GM23338 (cell line): ENCODE measurements at regions not wholly inside any gene's neighbourhood (a gene's known extent, or its start where the extent isn't known, plus 50 kb on each side); places are given as distances from the start of the nearest gene placed in this dataset.

Source experiments
- ATAC-seq: fragments of 200-7000 bp; cut with Tn5 transposase; 3 replicates; pipeline ENCODE4 v1.9.1; 2020
- DNase-seq: peaks from one replicate; pipeline ENCODE4 v3.0.0-alpha.2; 2015; ENCODE audit warnings: low spot score
- H2AFZ ChIP-seq: fragments of 200-600 bp; sonication (generic); 2 replicates; pipeline ENCODE4 v1.8.0; 2016; ENCODE audit warnings: antibody characterized with exemption, mild to moderate bottlenecking, moderate library complexity
- H3F3A ChIP-seq: fragments of 200-600 bp; sonication (generic); replicated peaks from 2 replicates; pipeline ENCODE4 v1.8.0; 2017; ENCODE audit warnings: antibody characterized with exemption, mixed run types, low read depth
- H3K27ac ChIP-seq: fragments of 200-600 bp; sonication (generic); 2 replicates; pipeline ENCODE4 v1.6.1; 2016; ENCODE audit warnings: low read depth
- H3K27me3 ChIP-seq: fragments of 200-600 bp; sonication (generic); 2 replicates; pipeline ENCODE4 v1.8.0; 2016; ENCODE audit warnings: mild to moderate bottlenecking, mixed run types, moderate library complexity; ENCODE audit not compliant: insufficient read depth
- H3K36me3 ChIP-seq: fragments of 200-600 bp; sonication (generic); 2 replicates; pipeline ENCODE4 v1.8.0; 2016; ENCODE audit warnings: mild to moderate bottlenecking; ENCODE audit not compliant: insufficient read depth
- H3K4me1 ChIP-seq: fragments of 200-600 bp; sonication (generic); 2 replicates; pipeline ENCODE4 v1.8.0; 2016; ENCODE audit warnings: mild to moderate bottlenecking, moderate library complexity; ENCODE audit not compliant: insufficient read depth
- H3K4me2 ChIP-seq: fragments of 200-600 bp; sonication (generic); 2 replicates; pipeline ENCODE4 v1.7.1; 2017; ENCODE audit warnings: mixed run types
- H3K4me3 ChIP-seq: fragments of 200-600 bp; sonication (generic); 2 replicates; pipeline ENCODE4 v1.6.1; 2016; ENCODE audit warnings: mixed run types
- H3K79me2 ChIP-seq: fragments of 200-600 bp; sonication (generic); replicated peaks from 2 replicates; pipeline ENCODE4 v1.8.0; 2017; ENCODE audit warnings: mild to moderate bottlenecking; ENCODE audit not compliant: insufficient read depth
- H3K9me2 ChIP-seq: fragments of 200-600 bp; sonication (generic); 2 replicates; pipeline ENCODE4 v1.8.0; 2017; ENCODE audit not compliant: insufficient read depth
- H4K20me1 ChIP-seq: fragments of 200-600 bp; sonication (generic); replicated peaks from 2 replicates; pipeline ENCODE4 v1.8.0; 2017; ENCODE audit warnings: mild to moderate bottlenecking; ENCODE audit not compliant: insufficient read depth
- H3K27ac Mint-ChIP-seq: 2 replicates; pipeline ENCODE4 v1.8.0; 2020; ENCODE audit warnings: inconsistent platforms, mild to moderate bottlenecking, moderate library complexity, mixed read lengths
- H3K27me3 Mint-ChIP-seq: 3 replicates; pipeline ENCODE4 v1.8.0; 2022; ENCODE audit warnings: low read depth, mild to moderate bottlenecking, moderate library complexity, mixed read lengths, inconsistent platforms; ENCODE audit not compliant: insufficient read depth, poor library complexity
- H3K36me3 Mint-ChIP-seq: 3 replicates; pipeline ENCODE4 v1.8.0; 2021; ENCODE audit warnings: low read depth, mild to moderate bottlenecking, inconsistent platforms, moderate library complexity, mixed read lengths
- H3K4me1 Mint-ChIP-seq: 3 replicates; pipeline ENCODE4 v1.8.0; 2020; ENCODE audit warnings: mild to moderate bottlenecking, inconsistent platforms, mixed read lengths
- H3K4me3 Mint-ChIP-seq: 3 replicates; pipeline ENCODE4 v1.8.0; 2021; ENCODE audit warnings: moderate library complexity, mild to moderate bottlenecking, inconsistent platforms, mixed read lengths
- H3K9me3 Mint-ChIP-seq: 3 replicates; pipeline ENCODE4 v1.8.0; 2020; ENCODE audit warnings: moderate library complexity, mild to moderate bottlenecking, inconsistent platforms, mixed read lengths
- CREB1 ChIP-seq: fragments of 250-450 bp; sonication (Bioruptor Pico); IDR thresholded peaks from 2 replicates; pipeline ENCODE4 v1.5.0; 2020; ENCODE audit warnings: low read depth, mild to moderate bottlenecking, moderate library complexity
- ETS1 ChIP-seq: IDR thresholded peaks from 2 replicates; pipeline ENCODE4 v1.6.1; 2016; ENCODE audit warnings: antibody characterized with exemption
- EZH2 ChIP-seq: fragments of 200-600 bp; sonication (generic); IDR thresholded peaks from one replicate; pipeline ENCODE4 v1.8.0; 2017; ENCODE audit warnings: antibody characterized with exemption, mild to moderate bottlenecking, low read depth; ENCODE audit not compliant: unreplicated experiment
- EZH2phosphoT487 ChIP-seq: fragments of 200-600 bp; sonication (generic); IDR thresholded peaks from one replicate; pipeline ENCODE4 v1.8.1; 2018; ENCODE audit warnings: antibody characterized with exemption; ENCODE audit not compliant: unreplicated experiment
- JUNB ChIP-seq: IDR thresholded peaks from one replicate; pipeline ENCODE4 v1.6.1; 2016; ENCODE audit warnings: antibody characterized with exemption; ENCODE audit not compliant: unreplicated experiment
- NANOG ChIP-seq: IDR thresholded peaks from 2 replicates; pipeline ENCODE4 v1.6.1; 2016; ENCODE audit warnings: antibody characterized with exemption, borderline replicate concordance
- POLR2AphosphoS5 ChIP-seq: IDR thresholded peaks from 2 replicates; pipeline ENCODE4 v1.6.1; 2016; ENCODE audit warnings: antibody characterized with exemption, low read depth
- STAT1 ChIP-seq: IDR thresholded peaks from one replicate; pipeline ENCODE4 v1.6.1; 2016; ENCODE audit warnings: antibody characterized with exemption; ENCODE audit not compliant: unreplicated experiment
- ZNF114 ChIP-seq: fragments of 250-450 bp; sonication (Bioruptor Pico); IDR thresholded peaks from 2 replicates; pipeline ENCODE4 v1.5.0; 2020; ENCODE audit warnings: mild to moderate bottlenecking, moderate library complexity
- ZNF331 ChIP-seq: fragments of 250-450 bp; sonication (Bioruptor Pico); IDR thresholded peaks from 2 replicates; pipeline ENCODE4 v1.5.0; 2020; ENCODE audit warnings: low read depth, mild to moderate bottlenecking, moderate library complexity
- TF ChIP-seq, protein P1 (sequence below), 2 experiments: fragments of 200-600 bp in 1 of 2; sonication (generic) in 1 of 2; conservative IDR thresholded peaks; 2 replicates each; pipeline versions ENCODE4 v1.5.1 to v1.6.1; 2016 to 2017; ENCODE audit warnings: antibody characterized with exemption in 2 of 2, low read depth in 2 of 2, mild to moderate bottlenecking in 2 of 2, moderate library complexity in 1 of 2
- TF ChIP-seq, protein P2 (sequence below): IDR thresholded peaks from one replicate; pipeline ENCODE4 v1.6.1; 2018; ENCODE audit warnings: antibody characterized with exemption; ENCODE audit not compliant: unreplicated experiment
- TF ChIP-seq, protein P3 (sequence below): fragments of 250-450 bp; sonication (Bioruptor Pico); IDR thresholded peaks from 2 replicates; pipeline ENCODE4 v1.5.0; 2020; ENCODE audit warnings: mild to moderate bottlenecking, moderate library complexity

DNA sequence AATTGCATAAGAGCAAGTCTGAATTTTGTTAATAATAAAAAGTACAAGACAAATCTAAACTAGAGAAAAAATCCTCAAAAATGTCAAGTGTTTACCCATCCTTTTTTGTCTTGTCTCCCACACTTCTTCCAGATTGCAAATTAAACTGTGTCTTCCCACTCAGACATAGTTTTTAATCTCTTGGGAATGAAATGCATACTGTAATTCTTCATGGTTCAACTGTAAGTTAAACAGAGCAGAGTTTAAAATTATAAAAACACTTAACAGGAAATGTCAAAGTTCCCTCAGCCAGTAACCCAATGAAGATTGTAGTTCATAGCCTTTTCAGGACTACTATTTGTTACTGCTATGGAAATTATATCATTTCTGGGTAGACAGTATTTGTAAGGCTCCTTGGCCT, 171.8 kb downstream of the UBE2E3 start:
- no peak overlapping the region for H3K4me2 ChIP-seq
- H3K9me2 ChIP-seq, result no peaks in the 10 kb centered on the region
- Mint-ChIP-seq H3K4me3 (no peak overlapping the region), H3K36me3 (peaks cover 9% of the 10 kb centered on the region; the same call in 2 of the 3 replicates), H3K4me1 (no peaks in the 10 kb centered on the region), H3K9me3 (peaks cover 17% of the 10 kb centered on the region), H3K27me3 (no peaks in the 10 kb centered on the region), H3K27ac (no peak overlapping the region)
- no peak for TF ChIP-seq ETS1
- TF ChIP-seq NANOG, result no peak
- no peak for TF ChIP-seq JUNB
- TF ChIP-seq, protein P1, sequence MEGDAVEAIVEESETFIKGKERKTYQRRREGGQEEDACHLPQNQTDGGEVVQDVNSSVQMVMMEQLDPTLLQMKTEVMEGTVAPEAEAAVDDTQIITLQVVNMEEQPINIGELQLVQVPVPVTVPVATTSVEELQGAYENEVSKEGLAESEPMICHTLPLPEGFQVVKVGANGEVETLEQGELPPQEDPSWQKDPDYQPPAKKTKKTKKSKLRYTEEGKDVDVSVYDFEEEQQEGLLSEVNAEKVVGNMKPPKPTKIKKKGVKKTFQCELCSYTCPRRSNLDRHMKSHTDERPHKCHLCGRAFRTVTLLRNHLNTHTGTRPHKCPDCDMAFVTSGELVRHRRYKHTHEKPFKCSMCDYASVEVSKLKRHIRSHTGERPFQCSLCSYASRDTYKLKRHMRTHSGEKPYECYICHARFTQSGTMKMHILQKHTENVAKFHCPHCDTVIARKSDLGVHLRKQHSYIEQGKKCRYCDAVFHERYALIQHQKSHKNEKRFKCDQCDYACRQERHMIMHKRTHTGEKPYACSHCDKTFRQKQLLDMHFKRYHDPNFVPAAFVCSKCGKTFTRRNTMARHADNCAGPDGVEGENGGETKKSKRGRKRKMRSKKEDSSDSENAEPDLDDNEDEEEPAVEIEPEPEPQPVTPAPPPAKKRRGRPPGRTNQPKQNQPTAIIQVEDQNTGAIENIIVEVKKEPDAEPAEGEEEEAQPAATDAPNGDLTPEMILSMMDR (conservative IDR thresholded peaks at IDR 0.05; ENCODE audit: low read depth in 2 of 2), result no peak
- TF ChIP-seq, protein P2, sequence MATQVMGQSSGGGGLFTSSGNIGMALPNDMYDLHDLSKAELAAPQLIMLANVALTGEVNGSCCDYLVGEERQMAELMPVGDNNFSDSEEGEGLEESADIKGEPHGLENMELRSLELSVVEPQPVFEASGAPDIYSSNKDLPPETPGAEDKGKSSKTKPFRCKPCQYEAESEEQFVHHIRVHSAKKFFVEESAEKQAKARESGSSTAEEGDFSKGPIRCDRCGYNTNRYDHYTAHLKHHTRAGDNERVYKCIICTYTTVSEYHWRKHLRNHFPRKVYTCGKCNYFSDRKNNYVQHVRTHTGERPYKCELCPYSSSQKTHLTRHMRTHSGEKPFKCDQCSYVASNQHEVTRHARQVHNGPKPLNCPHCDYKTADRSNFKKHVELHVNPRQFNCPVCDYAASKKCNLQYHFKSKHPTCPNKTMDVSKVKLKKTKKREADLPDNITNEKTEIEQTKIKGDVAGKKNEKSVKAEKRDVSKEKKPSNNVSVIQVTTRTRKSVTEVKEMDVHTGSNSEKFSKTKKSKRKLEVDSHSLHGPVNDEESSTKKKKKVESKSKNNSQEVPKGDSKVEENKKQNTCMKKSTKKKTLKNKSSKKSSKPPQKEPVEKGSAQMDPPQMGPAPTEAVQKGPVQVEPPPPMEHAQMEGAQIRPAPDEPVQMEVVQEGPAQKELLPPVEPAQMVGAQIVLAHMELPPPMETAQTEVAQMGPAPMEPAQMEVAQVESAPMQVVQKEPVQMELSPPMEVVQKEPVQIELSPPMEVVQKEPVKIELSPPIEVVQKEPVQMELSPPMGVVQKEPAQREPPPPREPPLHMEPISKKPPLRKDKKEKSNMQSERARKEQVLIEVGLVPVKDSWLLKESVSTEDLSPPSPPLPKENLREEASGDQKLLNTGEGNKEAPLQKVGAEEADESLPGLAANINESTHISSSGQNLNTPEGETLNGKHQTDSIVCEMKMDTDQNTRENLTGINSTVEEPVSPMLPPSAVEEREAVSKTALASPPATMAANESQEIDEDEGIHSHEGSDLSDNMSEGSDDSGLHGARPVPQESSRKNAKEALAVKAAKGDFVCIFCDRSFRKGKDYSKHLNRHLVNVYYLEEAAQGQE, result no peak
- TF ChIP-seq EZH2, result no peak
- TF ChIP-seq, protein P3, sequence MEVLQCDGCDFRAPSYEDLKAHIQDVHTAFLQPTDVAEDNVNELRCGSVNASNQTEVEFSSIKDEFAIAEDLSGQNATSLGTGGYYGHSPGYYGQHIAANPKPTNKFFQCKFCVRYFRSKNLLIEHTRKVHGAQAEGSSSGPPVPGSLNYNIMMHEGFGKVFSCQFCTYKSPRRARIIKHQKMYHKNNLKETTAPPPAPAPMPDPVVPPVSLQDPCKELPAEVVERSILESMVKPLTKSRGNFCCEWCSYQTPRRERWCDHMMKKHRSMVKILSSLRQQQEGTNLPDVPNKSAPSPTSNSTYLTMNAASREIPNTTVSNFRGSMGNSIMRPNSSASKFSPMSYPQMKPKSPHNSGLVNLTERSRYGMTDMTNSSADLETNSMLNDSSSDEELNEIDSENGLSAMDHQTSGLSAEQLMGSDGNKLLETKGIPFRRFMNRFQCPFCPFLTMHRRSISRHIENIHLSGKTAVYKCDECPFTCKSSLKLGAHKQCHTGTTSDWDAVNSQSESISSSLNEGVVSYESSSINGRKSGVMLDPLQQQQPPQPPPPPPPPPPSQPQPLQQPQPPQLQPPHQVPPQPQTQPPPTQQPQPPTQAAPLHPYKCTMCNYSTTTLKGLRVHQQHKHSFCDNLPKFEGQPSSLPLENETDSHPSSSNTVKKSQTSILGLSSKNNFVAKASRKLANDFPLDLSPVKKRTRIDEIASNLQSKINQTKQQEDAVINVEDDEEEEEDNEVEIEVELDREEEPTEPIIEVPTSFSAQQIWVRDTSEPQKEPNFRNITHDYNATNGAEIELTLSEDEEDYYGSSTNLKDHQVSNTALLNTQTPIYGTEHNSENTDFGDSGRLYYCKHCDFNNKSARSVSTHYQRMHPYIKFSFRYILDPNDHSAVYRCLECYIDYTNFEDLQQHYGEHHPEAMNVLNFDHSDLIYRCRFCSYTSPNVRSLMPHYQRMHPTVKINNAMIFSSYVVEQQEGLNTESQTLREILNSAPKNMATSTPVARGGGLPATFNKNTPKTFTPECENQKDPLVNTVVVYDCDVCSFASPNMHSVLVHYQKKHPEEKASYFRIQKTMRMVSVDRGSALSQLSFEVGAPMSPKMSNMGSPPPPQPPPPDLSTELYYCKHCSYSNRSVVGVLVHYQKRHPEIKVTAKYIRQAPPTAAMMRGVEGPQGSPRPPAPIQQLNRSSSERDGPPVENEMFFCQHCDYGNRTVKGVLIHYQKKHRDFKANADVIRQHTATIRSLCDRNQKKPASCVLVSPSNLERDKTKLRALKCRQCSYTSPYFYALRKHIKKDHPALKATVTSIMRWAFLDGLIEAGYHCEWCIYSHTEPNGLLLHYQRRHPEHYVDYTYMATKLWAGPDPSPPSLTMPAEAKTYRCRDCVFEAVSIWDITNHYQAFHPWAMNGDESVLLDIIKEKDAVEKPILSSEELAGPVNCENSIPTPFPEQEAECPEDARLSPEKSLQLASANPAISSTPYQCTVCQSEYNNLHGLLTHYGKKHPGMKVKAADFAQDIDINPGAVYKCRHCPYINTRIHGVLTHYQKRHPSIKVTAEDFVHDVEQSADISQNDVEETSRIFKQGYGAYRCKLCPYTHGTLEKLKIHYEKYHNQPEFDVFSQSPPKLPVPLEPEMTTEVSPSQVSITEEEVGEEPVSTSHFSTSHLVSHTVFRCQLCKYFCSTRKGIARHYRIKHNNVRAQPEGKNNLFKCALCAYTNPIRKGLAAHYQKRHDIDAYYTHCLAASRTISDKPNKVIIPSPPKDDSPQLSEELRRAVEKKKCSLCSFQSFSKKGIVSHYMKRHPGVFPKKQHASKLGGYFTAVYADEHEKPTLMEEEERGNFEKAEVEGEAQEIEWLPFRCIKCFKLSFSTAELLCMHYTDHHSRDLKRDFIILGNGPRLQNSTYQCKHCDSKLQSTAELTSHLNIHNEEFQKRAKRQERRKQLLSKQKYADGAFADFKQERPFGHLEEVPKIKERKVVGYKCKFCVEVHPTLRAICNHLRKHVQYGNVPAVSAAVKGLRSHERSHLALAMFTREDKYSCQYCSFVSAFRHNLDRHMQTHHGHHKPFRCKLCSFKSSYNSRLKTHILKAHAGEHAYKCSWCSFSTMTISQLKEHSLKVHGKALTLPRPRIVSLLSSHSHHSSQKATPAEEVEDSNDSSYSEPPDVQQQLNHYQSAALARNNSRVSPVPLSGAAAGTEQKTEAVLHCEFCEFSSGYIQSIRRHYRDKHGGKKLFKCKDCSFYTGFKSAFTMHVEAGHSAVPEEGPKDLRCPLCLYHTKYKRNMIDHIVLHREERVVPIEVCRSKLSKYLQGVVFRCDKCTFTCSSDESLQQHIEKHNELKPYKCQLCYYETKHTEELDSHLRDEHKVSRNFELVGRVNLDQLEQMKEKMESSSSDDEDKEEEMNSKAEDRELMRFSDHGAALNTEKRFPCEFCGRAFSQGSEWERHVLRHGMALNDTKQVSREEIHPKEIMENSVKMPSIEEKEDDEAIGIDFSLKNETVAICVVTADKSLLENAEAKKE, result no peak
- no peak for TF ChIP-seq STAT1
- TF ChIP-seq ZNF331, result no peak
- TF ChIP-seq ZNF114 (CRISPR knock-in tag), result no peak
- no peak for TF ChIP-seq CREB1 (CRISPR knock-in tag)
- TF ChIP-seq EZH2phosphoT487, result no peak
- no peak for TF ChIP-seq POLR2AphosphoS5
- DNase-seq (no peak), ATAC-seq (no peak)
- no peak overlapping the region for H3K27ac ChIP-seq
- H3K27me3 ChIP-seq, result no peaks in the 10 kb centered on the region
- H3K36me3 ChIP-seq, result 0 out of 2 replicates have a peak, but pooled peaks cover 3% of the 10 kb centered on the region
- no peak overlapping the region for H3K4me3 ChIP-seq
- no peaks in the 10 kb centered on the region for H3F3A ChIP-seq
- no peaks in the 10 kb centered on the region for H3K79me2 ChIP-seq
- no peaks in the 10 kb centered on the region for H3K4me1 ChIP-seq
- no peaks in the 10 kb centered on the region for H4K20me1 ChIP-seq
- H2AFZ ChIP-seq, result no peak overlapping the region; the same call in 1 of the 2 replicates
